A673 (cell line): ENCODE measurements at regions not wholly inside any gene's neighbourhood (a gene's known extent, or its start where the extent isn't known, plus 50 kb on each side); places are given as distances from the start of the nearest gene placed in this dataset.

Experiments
- EZH2 ChIP-seq: fragments of 200-600 bp; sonication (generic); IDR thresholded peaks from 2 replicates; pipeline ENCODE4 v1.6.1; 2017; ENCODE audit warnings: borderline replicate concordance, low read depth, mild to moderate bottlenecking, mixed read lengths, antibody characterized with exemption, low read length; ENCODE audit not compliant: poor library complexity, severe bottlenecking
- TF ChIP-seq, protein P1 (sequence below): fragments of 300-800, 200-600 bp; sonication (generic); conservative IDR thresholded peaks from 2 replicates; pipeline ENCODE4 v1.5.1; 2017; ENCODE audit warnings: low read depth, mild to moderate bottlenecking, antibody characterized with exemption, low read length, moderate library complexity, mixed read lengths

- TF ChIP-seq, protein P1, sequence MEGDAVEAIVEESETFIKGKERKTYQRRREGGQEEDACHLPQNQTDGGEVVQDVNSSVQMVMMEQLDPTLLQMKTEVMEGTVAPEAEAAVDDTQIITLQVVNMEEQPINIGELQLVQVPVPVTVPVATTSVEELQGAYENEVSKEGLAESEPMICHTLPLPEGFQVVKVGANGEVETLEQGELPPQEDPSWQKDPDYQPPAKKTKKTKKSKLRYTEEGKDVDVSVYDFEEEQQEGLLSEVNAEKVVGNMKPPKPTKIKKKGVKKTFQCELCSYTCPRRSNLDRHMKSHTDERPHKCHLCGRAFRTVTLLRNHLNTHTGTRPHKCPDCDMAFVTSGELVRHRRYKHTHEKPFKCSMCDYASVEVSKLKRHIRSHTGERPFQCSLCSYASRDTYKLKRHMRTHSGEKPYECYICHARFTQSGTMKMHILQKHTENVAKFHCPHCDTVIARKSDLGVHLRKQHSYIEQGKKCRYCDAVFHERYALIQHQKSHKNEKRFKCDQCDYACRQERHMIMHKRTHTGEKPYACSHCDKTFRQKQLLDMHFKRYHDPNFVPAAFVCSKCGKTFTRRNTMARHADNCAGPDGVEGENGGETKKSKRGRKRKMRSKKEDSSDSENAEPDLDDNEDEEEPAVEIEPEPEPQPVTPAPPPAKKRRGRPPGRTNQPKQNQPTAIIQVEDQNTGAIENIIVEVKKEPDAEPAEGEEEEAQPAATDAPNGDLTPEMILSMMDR, result no peak
- no peak for TF ChIP-seq EZH2
Observed at GRCh38 chr9:80496901-80497556, 925.3 kb downstream of the TLE4 start.
